ENCODE measurements at regions not wholly inside any gene's neighbourhood (a gene's known extent, or its start where the extent isn't known, plus 50 kb on each side); places are given as distances from the start of the nearest gene placed in this dataset. TPM values are rescaled to one million over a fixed set of nuclear protein-coding genes. Genes with fewer than 3 reads are reported as not detected.

- TF ChIP-seq FOXA2 (IDR thresholded peaks at IDR 0.05) (no peak), YY1 (IDR thresholded peaks at IDR 0.05) (no peak), RAD21 (IDR thresholded peaks at IDR 0.05) (no peak), RXRA (IDR thresholded peaks at IDR 0.05) (no peak), ATF3 (IDR thresholded peaks at IDR 0.05) (no peak), NR2F2 (IDR thresholded peaks at IDR 0.05) (no peak), CTCF (IDR thresholded peaks at IDR 0.05; ENCODE audit: low read depth, low read length, missing input control) (no peak), MAX (IDR thresholded peaks at IDR 0.05) (no peak), HNF4G (IDR thresholded peaks at IDR 0.05) (no peak), HNF4A (conservative IDR thresholded peaks at IDR 0.05) (no peak)
- no peaks in the 10 kb centered on the region for H3K27me3 ChIP-seq (ENCODE audit: control insufficient read depth in 4 of 4, insufficient read depth in 4 of 4, low read length in 3 of 4)
- 36% methylated on average over 3 of the region's 3 CpGs for WGBS
Observed at GRCh38 chr12:48420039-48420775, 52.2 kb upstream of the ANP32D start.

GRCh38 chr12:48422060-48422459 lies 50.3 kb upstream of the ANP32D start:
- no peaks in the 10 kb centered on the region for H3K9me3 ChIP-seq (ENCODE audit: control insufficient read depth in 4 of 4, low read length in 3 of 4)
- no peaks in the 10 kb centered on the region for H3K36me3 ChIP-seq (ENCODE audit: control insufficient read depth in 4 of 4, insufficient read depth in 3 of 4, low read depth in 1 of 4, low read length in 3 of 4)
- TF ChIP-seq FOXA1 (IDR thresholded peaks at IDR 0.05) (no peak), CTCF (IDR thresholded peaks at IDR 0.05; ENCODE audit: low read depth, low read length, missing input control) (no peak), REST (IDR thresholded peaks at IDR 0.05) (no peak)
- no peak overlapping the region for H3K4me3 ChIP-seq (ENCODE audit: low read depth in 1 of 3, low read length in 3 of 3)
- no peak overlapping the region for H3K27ac ChIP-seq (ENCODE audit: low read depth in 1 of 2, low read length in 2 of 2)
- no peaks in the 10 kb centered on the region for H3K4me1 ChIP-seq (ENCODE audit: control insufficient read depth in 4 of 4, insufficient read depth in 4 of 4, low read length in 3 of 4)
- DNase-seq (ENCODE audit: low spot score), result no peak
- no peaks in the 10 kb centered on the region for H3K27me3 ChIP-seq (ENCODE audit: control insufficient read depth in 4 of 4, insufficient read depth in 4 of 4, low read length in 3 of 4)
- H3K9ac ChIP-seq (ENCODE audit: low read depth in 1 of 2, low read length in 2 of 2), result no peak overlapping the region
- 66% methylated on average over 1 of the region's 1 CpG for WGBS

More at GRCh38 chr12:48420039-48420775, 52.2 kb upstream of the ANP32D start:
- H3K36me3 ChIP-seq (ENCODE audit: control insufficient read depth in 4 of 4, insufficient read depth in 3 of 4, low read depth in 1 of 4, low read length in 3 of 4), result no peaks in the 10 kb centered on the region
- no peak overlapping the region for H3K27ac ChIP-seq (ENCODE audit: low read depth in 1 of 2, low read length in 2 of 2)
- no peaks in the 10 kb centered on the region for H3K4me1 ChIP-seq (ENCODE audit: control insufficient read depth in 4 of 4, insufficient read depth in 4 of 4, low read length in 3 of 4)
- H3K9me3 ChIP-seq (ENCODE audit: control insufficient read depth in 4 of 4, low read length in 3 of 4), result no peaks in the 10 kb centered on the region
- no peak overlapping the region for H3K4me3 ChIP-seq (ENCODE audit: low read depth in 1 of 3, low read length in 3 of 3)
- H3K9ac ChIP-seq (ENCODE audit: low read depth in 1 of 2, low read length in 2 of 2), result no peak overlapping the region
- DNase-seq (ENCODE audit: low spot score), result no peak

Small RNA genes in the stretch of these regions (small RNA-seq; reads per million reads assigned to genes)
- not detected for gene OR8S21P

Data from liver (tissue), 9 donors.